HG03469 (cell line): ENCODE measurements at regions not wholly inside any gene's neighbourhood (a gene's known extent, or its start where the extent isn't known, plus 50 kb on each side); places are given as distances from the start of the nearest gene placed in this dataset.

Source experiments
- ATAC-seq: cut with Tn5 transposase; IDR thresholded peaks from one replicate; pipeline ENCODE4 v1.9.1; 2021; ENCODE audit warnings: mild to moderate bottlenecking, moderate library complexity, moderate number of reproducible peaks; ENCODE audit not compliant: unreplicated experiment

DNA sequence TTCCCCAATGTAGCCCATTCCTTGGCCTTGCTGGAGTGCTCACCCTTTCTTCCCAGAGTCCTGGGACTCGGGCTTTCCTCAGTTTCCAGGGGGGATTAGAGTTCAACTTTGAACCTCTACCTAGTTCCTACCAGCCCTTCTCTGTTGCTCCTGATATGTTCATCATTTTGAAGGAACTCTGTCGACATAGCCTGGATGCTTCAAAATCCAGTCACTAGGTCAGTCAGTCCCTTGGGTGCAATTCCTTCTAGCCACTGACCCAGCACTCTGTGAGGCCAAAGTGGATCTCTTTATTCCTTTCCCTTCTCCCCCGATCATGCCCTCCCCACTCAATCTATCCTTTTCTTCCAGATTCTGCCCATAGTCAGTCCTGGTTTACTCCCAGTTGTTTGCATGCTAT, 72.3 kb upstream of the TMCC3 start:
- no peak for ATAC-seq

DNA sequence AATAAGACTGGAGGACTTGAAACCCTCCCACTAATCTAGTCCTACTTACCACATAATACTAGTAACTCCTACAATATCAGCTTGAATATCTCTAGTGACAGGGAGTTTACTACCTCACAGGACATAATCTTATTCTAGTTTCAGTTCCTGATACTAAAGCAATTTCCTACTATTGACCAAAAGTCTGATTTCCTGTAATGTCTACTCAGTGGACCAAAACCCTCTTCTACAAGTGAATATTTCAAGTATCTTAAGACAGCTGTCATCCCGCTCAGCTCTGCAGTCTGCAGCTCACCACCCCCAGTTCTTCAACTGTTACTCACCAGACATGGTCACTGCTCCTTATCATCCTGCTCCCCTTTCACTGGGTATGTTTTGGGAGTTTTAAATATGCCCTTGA, 70.8 kb upstream of the TMCC3 start:
- ATAC-seq, result peak; percentile 89

DNA sequence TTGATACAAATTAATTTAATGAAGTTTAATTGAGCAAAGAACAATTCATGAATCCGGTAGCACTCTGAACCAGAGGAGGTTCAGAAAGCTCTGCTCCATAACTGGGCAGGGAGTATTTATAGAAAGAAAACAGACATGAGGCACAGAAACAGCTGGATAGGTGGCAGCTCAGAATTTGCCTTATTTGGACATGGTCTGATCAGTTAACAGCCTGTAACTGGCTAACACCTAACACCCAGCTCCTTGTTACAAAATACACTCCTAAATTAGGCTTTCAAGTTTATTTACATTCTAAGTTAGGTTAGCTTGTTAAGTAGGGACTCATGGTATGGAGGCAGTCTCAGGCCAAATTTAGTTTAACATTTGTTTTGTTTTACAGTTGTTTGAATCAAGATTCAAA, 67.8 kb upstream of the TMCC3 start:
- no peak for ATAC-seq

DNA sequence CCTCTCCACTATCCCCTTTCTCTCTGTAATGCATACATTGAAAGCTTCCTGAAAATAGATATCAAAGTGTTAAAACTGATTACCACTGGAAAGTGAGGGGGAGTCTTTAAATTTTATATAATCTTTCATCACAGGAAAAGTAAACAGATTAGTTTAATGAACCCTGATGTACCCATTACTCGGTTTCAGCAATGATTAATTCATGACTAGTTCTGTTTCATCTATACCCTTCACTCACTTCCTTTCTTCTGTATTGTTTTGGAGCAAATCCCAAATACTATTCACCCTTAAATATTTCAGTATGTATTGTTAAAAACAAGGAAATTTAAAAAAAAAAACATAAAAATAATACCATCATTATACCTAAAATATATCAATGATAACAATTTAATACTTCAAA, 67.3 kb upstream of the TMCC3 start:
- no peak for ATAC-seq

DNA sequence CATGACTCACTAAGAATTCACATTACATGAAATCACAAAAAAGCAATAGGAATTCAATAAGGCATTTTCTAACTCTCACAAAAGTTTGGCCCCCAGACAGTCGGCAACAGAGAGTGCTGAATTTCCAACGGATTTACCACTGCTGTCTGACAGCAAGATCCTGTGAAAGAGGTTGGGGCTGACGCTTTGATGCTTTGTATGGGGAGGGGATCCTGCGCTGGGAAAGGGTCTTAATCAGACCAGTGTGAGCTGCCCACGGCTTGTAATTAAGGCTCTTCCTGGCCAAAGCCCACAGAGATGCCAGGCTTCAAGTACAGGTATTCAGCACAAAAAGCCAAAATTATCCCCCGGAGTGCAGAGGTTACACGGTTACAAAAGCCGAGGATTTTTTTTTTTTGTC, 66.8 kb upstream of the TMCC3 start:
- no peak for ATAC-seq

DNA sequence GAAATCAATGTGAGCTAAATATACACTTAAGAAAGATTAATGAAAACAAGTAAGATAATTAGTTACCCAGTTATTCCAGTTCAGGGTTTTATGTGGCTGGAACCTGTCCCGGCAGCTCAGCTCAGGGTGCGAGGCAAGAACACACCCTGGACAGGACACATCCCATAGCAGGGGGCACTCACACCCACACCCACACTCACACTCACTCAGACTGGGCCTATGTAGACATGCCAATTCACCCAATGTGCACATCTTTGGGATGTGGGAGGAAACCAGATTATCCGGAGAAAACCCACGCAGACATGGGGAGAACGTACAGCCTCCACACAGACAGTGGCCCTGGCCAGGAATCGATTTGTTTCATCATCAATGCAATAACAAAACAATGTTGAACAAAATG, 66.0 kb upstream of the TMCC3 start:
- no peak for ATAC-seq

DNA sequence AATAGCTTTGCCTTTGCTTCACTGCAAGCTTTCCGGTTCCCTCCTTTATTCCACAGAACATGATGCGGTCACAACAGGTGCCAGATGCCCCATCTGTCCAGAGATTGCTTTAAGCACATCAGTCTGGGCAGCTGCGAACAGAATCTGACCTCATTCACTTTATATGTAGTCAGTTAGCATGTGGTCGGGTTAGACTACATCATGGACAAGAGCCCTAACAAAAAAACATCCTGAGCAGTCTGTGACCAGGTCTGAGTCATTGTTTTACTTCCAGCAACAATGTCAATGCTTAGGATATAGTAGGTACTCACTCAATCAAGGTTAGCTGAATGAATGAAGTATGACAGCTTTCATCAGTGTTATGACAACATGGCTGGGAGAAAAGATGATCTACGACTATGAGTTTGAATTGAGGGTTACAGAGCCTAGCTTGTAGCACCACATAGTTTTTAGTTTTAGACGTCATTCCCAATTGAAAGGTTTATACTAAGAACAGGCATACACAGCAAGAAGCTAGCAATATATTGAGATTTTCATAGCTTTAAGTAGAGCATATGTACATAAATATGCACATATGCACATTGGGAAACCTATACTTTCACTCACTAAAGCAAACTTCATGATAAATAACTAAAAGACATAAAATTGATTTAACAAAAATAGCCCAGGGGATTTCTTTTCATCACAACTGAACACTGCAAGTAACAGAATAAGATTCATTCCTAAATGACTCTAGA, 64.2 kb upstream of the TMCC3 start:
- ATAC-seq, result no peak

DNA sequence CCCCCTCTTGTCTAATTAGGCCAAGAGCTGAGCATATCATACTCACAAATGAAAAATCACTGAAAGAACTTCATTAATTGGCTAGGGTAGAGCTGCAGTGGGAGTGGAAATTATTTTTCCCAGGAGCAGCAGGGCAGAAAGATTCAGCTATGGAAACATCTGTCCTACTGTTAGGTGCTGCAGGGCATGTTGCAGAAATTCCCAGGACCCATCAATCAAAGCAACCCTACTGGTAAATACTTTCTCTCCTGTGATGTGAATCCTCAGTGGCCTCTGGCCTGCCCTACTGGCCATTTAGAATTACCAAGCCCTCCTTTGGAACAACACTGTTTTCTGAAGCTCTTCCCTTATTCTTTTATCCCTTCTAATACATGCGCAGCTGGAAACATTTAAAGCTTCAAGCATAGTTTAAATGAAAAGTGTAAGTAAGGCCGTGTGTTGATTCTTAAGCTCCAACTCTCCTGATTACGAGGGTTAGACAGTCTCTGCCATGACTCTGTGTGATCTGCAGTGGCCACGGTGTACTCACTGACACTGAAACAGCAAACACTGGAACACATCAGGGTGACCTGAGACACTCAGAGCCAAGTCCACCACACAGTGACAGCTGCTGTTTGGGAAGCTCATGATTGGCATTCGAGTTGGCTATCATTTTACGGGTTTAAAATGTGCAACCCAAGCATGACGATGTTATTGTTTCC, 62.6 kb upstream of the TMCC3 start:
- no peak for ATAC-seq

DNA sequence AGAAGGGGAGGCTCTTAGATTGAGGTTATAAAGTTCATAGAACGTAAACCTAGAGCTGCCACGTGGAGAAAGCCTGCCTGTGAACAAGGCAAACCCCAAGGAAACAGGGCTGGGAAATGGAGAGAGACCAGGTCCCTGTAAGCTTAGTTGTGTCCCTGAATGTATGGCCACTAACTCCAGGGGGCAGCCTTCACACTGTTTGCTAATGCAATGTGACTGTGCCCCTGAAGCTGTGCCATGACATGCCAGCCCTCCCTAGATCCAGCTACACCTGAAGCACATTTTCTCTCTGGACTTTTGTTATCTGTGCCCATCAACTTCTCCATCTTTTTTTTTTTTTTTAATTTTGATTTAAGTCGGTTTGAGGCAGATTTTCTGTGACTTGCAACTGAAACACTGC, 60.6 kb upstream of the TMCC3 start:
- no peak for ATAC-seq

DNA sequence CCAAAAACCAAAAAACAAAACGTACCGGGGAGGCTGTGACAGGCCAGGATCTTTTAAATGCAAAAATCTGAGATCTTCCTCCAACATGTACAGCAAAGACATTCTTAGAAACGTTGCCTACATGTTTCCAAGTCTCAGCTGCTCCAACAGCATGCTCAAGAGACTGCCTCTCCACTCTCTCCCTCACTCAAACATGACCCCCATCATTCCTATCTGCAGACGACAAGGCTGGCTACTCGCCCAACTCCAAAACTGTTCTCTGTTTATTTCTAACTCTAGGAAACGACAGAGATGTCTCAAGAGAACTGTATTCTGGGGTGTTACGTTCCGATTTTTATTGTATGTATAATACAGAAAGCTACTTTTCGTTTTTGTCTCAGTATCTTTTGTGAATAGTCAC, 57.5 kb upstream of the TMCC3 start:
- ATAC-seq, result no peak

DNA sequence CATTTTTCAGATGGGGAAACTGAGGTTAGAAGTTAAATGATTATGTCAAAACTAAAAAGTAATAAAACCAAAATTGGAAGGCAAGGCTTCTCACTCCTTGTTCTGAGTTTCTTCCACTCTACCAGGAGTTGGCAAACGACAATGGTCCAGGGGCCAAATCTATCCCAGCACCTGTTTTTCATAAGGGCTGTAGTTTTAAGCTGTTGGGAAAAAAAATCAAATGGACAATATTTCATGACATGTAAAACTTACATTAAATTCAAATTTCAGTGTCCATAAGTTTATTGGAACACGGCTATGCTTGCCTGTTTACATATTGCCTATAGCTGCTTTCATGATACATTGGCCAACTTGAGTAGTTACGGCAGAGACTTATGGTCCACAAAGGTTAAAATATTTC, 56.7 kb upstream of the TMCC3 start:
- no peak for ATAC-seq

DNA sequence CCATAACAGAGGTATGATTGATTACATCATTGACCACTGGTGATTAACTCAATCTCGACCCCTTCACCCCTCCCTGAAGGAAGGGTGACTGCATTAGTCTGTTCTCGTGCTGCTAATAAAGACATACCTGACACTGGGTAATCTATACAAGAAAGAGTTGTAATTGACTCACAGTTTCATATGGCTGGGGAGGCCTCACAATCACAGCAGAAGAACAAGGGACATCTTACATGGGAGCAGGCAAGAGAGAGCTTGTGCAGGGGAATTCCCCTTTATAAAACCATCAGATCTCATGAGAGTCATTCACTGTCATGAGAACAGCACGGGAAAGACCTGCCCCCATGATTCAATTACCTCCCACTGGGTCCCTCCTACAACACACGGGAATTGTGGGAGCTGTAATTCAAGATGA, 55.9 kb upstream of the TMCC3 start:
- ATAC-seq, result peak; percentile 50

DNA sequence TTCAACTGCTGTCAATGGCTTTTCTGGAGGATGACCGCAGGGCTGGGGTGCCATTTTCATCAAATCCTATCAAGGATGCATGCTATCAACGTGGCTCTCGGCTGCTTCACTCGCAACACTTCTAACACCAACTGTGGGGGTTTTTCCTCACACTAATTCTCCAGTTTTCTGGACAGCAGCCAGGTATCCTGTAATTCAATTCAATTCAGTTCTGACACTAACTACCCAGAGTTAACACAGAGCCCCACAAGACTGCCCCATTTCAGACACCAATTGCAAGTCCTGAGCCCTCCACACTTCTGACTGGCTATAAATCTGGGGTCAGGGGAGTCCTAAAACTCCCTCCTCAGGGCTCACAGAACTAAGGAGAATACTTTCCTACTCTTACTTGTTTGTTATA, 55.3 kb upstream of the TMCC3 start:
- ATAC-seq, result no peak

DNA sequence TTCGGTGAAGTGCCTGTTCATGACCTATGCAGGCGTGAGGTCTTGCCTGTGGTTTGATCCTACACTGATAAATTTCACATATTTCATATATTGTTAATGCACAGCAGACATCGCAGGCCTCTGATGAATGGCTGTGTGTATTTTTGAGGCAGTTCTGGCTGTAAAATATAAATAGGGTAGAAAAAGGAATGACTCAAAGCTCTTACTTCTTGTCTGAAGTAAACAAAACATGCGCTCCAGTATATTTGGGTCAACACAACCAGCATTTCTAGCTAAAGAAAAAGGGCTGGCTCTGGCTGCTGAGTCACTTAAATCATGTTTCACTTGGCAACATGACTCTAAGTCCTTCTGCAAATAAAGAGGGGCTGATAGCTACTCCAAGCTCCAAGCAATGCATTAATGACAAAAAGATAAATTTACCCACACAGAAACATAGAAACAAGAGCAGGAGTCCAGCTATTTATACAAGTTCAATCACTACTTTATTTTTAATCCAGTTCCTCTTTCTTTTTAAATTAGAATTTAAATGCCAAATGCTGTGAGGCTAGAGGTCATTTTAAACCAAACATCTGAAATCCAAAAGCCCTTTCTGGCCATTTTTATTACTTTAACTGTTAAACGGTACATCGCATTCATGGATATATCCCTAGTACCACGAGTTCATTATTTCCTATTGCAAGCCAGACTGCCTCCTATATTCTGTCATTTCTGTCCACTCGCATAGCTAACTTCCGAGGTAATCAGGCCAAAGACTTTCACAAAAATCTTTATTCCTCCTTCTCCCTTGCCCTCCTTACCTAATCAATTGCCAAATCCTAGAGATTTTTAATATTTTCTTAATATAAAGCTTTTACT, 54.3 kb upstream of the TMCC3 start:
- no peak for ATAC-seq

DNA sequence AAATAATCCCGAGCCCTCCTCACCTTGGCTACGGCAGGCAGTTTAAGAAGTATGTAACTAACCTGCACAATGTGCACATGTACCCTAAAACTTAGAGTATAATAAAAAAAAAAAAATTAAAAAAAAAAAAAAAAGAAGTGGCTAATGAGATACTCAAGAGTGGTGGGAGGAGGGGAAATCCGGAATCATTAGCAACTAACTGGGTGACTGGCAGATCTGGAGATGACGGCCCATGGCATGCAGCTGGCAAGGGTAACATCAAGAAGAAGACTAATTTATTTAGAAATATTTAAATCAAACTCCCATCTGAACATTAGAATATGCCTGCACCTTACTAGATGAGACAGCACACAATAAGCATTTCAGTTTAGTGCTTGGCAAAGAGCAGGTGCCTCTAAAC, 52.3 kb upstream of the TMCC3 start:
- no peak for ATAC-seq

DNA sequence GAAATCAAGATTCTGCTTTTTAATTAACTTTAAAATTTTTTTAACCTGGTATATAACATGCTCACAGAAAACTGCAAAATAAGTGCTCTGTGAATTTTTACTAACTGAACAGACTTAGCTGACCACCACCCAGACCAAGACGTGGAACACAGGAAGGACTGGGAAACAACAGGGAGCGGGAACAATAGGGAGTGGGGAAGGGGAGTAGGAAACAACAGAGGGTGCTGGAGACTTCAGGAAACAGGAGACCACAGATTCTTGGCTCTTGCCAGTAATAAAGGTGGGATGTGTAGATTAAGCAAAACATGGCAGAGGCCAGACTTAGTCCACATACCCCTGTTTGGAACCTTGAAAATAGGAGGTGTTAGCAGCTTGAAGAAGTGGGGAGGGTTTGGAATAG, 51.4 kb upstream of the TMCC3 start:
- no peak for ATAC-seq

DNA sequence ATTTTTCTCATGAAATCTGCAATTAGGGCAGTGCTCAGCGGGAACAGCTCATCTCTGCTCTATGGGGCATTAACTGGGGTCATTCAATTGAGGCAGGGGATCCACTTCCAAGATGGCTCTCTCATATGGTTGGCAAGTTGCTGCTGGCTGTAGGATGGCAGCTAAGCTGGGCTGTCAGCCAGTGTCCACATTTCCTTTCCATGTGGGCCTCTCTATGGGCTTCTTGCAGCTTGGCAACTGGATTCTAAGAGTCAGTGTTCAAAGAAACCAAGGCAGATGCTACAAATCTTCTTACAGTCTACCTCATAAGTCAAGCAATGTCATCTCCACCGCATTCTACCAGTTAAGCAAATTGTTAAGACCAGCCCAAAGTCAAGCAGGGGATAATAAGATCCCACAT, 50.3 kb upstream of the TMCC3 start:
- no peak for ATAC-seq
